ENCODE measurements at regions not wholly inside any gene's neighbourhood (a gene's known extent, or its start where the extent isn't known, plus 50 kb on each side); places are given as distances from the start of the nearest gene placed in this dataset.

GRCh38 chr7:115613836-115614235, 416.7 kb downstream of the TFEC start:
- no peak for FAIRE-seq
- intact Hi-C loops (cut with micrococcal nuclease) (no loop called here), in situ Hi-C loops (cut with MboI) (no loop called here)
- H3K4me1 ChIP-seq (replicated peaks in 1 of 2; ENCODE audit: control insufficient read depth in 2 of 2, insufficient read depth in 2 of 2, low read length in 2 of 2): no peaks in the 10 kb centered on the region
- no peak overlapping the region for H3K4me2 ChIP-seq (ENCODE audit: insufficient read depth, low read length)
- TF ChIP-seq ZNF311 (CRISPR knock-in tag; IDR thresholded peaks at IDR 0.05) (no peak), ZNF280B (CRISPR knock-in tag; IDR thresholded peaks at IDR 0.05) (no peak), SPI1 (IDR thresholded peaks at IDR 0.05; ENCODE audit: borderline replicate concordance, low read depth, low read length) (no peak), ZNF354B (CRISPR knock-in tag; IDR thresholded peaks at IDR 0.05) (no peak), SAFB (IDR thresholded peaks at IDR 0.05; ENCODE audit: borderline replicate concordance, low read depth, low read length) (no peak), ZBTB5 (IDR thresholded peaks at IDR 0.05) (no peak), ZEB2 (IDR thresholded peaks at IDR 0.05) (no peak), SIX5 (IDR thresholded peaks at IDR 0.05; ENCODE audit: borderline replicate concordance in 1 of 2, insufficient read depth in 1 of 2, low read depth in 1 of 2, low read length in 2 of 2) (no peak)
- H3K27ac ChIP-seq (ENCODE audit: extremely low read depth, low read depth, low read length): no peak overlapping the region
- H3K9ac ChIP-seq (ENCODE audit: insufficient read depth in 1 of 2, low read depth in 2 of 2, low read length in 2 of 2): no peak overlapping the region
- WGBS (ENCODE audit: insufficient coverage, low coverage, missing lambda C conversion rate): 1% methylated on average over 4 of the region's 4 CpGs
- no peak overlapping the region for H3K4me3 ChIP-seq
- no peaks in the 10 kb centered on the region; the same call in 1 of the 2 replicates for H3K9me3 ChIP-seq (replicated peaks; ENCODE audit: control insufficient read depth, insufficient read depth, low read depth, low read length)
- ChIA-PET POLR2A (no interaction called here), CTCF (ENCODE audit: low intra/inter-chr PET ratio) (no interaction called here)
- no peaks in the 10 kb centered on the region for H3K9me1 ChIP-seq (ENCODE audit: control insufficient read depth, insufficient read depth, low read length)
- H3K36me3 ChIP-seq (ENCODE audit: control insufficient read depth, insufficient read depth, low read length): no peaks in the 10 kb centered on the region
- DNase-seq (ENCODE audit: extremely low read depth in 1 of 4, low spot score in 3 of 4): no peak
- H4K20me1 ChIP-seq (replicated peaks; ENCODE audit: control insufficient read depth, insufficient read depth, low read length): no peaks in the 10 kb centered on the region
- H2AFZ ChIP-seq (ENCODE audit: low read depth, low read length): no peak overlapping the region
- no TSS peak for BruUV-seq (replicated peaks)
- no peak for ATAC-seq
- no peaks in the 10 kb centered on the region for H3K79me2 ChIP-seq (ENCODE audit: control insufficient read depth, insufficient read depth, low read length)
- H3K27me3 ChIP-seq (ENCODE audit: control insufficient read depth in 2 of 2, insufficient read depth in 2 of 2, low read length in 2 of 2): no peaks in the 10 kb centered on the region
